ENCODE measurements at regions not wholly inside any gene's neighbourhood (a gene's known extent, or its start where the extent isn't known, plus 50 kb on each side); places are given as distances from the start of the nearest gene placed in this dataset.

DNA sequence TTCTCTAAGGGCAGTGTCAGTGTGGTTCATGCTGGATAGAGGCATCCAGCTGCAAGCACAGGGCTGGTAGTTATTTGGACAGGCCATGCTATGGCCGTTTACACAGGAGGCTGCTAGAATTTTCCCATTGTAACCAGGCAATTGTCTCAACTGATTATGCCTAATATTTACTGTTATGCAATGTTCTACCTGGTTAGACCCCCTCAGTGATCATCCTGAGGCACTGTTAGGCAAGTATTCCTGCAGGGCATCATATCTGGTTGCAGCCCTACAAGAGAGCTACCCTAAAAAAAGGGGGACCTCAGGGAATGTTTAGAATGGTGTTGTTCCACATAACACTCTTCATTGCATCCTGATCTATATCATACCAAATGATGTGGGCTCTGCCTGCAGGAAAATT is 1124.6 kb downstream of the JRKL start:
- TF ChIP-seq, protein P1, sequence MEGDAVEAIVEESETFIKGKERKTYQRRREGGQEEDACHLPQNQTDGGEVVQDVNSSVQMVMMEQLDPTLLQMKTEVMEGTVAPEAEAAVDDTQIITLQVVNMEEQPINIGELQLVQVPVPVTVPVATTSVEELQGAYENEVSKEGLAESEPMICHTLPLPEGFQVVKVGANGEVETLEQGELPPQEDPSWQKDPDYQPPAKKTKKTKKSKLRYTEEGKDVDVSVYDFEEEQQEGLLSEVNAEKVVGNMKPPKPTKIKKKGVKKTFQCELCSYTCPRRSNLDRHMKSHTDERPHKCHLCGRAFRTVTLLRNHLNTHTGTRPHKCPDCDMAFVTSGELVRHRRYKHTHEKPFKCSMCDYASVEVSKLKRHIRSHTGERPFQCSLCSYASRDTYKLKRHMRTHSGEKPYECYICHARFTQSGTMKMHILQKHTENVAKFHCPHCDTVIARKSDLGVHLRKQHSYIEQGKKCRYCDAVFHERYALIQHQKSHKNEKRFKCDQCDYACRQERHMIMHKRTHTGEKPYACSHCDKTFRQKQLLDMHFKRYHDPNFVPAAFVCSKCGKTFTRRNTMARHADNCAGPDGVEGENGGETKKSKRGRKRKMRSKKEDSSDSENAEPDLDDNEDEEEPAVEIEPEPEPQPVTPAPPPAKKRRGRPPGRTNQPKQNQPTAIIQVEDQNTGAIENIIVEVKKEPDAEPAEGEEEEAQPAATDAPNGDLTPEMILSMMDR (IDR thresholded peaks at IDR 0.05): no peak
- TF ChIP-seq POLR2AphosphoS5 (IDR thresholded peaks at IDR 0.05): no peak
- no peak for TF ChIP-seq POLR2A (IDR thresholded peaks at IDR 0.05)
